GM12878 (cell line): ENCODE measurements at regions not wholly inside any gene's neighbourhood (a gene's known extent, or its start where the extent isn't known, plus 50 kb on each side); places are given as distances from the start of the nearest gene placed in this dataset.

ENCODE experiments used
- CTCF ChIP-seq, 3 experiments: IDR thresholded peaks in 2 of 3; conservative IDR thresholded peaks in 1 of 3; 2 replicates each; pipeline ENCODE4 v1.5.1; 2011; ENCODE audit warnings: low read depth in 3 of 3, low read length in 3 of 3, mild to moderate bottlenecking in 3 of 3, control low read depth in 2 of 3, moderate library complexity in 2 of 3, inconsistent platforms in 1 of 3, mixed read lengths in 1 of 3; ENCODE audit not compliant: control insufficient read depth in 2 of 3, insufficient read depth in 1 of 3; ENCODE audit errors: extremely low read depth in 1 of 3
- EZH2 ChIP-seq: IDR thresholded peaks from 2 replicates; pipeline ENCODE4 v1.6.1; 2012; ENCODE audit warnings: low read depth, mild to moderate bottlenecking, control low read depth, inconsistent platforms, low read length, borderline replicate concordance; ENCODE audit not compliant: control insufficient read depth
- GABPA ChIP-seq: IDR thresholded peaks from 2 replicates; pipeline ENCODE4 v1.6.1; 2014; ENCODE audit warnings: antibody characterized with exemption, low read depth, mild to moderate bottlenecking, inconsistent platforms
- MLLT1 ChIP-seq: fragments of 450-650 bp; IDR thresholded peaks from 2 replicates; pipeline ENCODE4 v1.6.1; 2016; ENCODE audit warnings: mild to moderate bottlenecking
- POLR2AphosphoS5 ChIP-seq: IDR thresholded peaks from 2 replicates; pipeline ENCODE4 v1.6.1; 2011; ENCODE audit warnings: mild to moderate bottlenecking, low read length, inconsistent platforms
- RBBP5 ChIP-seq: fragments of 200-600 bp; sonication (generic); conservative IDR thresholded peaks from 2 replicates; pipeline ENCODE4 v1.6.1; 2016
- TBL1XR1 ChIP-seq: IDR thresholded peaks from 2 replicates; pipeline ENCODE4 v1.6.1; 2012; ENCODE audit warnings: low read depth, low read length, improper control_type of control experiment

- no peak for TF ChIP-seq TBL1XR1
- no peak for TF ChIP-seq GABPA
- TF ChIP-seq POLR2AphosphoS5: no peak
- no peak for TF ChIP-seq RBBP5
- no peak for TF ChIP-seq EZH2
- no peak for TF ChIP-seq MLLT1
- TF ChIP-seq CTCF (IDR thresholded peaks at IDR 0.05 in 2 of 3, conservative IDR thresholded peaks at IDR 0.05 in 1 of 3; ENCODE audit: control insufficient read depth in 2 of 3, extremely low read depth in 1 of 3, insufficient read depth in 1 of 3, low read depth in 3 of 3, low read length in 3 of 3): no peak
Observed at GRCh38 chr20:9909167-9909566, 70.3 kb upstream of the PAK5 start.
